Stimulated activated naive CD8-positive, alpha-beta T cell treated with anti-CD3 and anti-CD28 coated beads, Interleukin-15, amount 100 ng/mL, for 72 hours (primary cell): ENCODE measurements at regions not wholly inside any gene's neighbourhood (a gene's known extent, or its start where the extent isn't known, plus 50 kb on each side); places are given as distances from the start of the nearest gene placed in this dataset.
"Not testable (repeated sequence)": the region's sequence is repeated elsewhere in the genome, so short reads cannot be mapped to it uniquely, and the experiment has no call there.

ENCODE experiments used
- ATAC-seq: fragments of 150-1000 bp; cut with Tn5 transposase; 2 replicates; pipeline ENCODE4 v1.10.0; 2021; ENCODE audit warnings: mild to moderate bottlenecking, moderate library complexity
- DNase-seq, 2 donors: peaks; one replicate each; pipeline ENCODE4 v3.0.0; 2021 to 2022
- H3K27ac Mint-ChIP-seq, 2 donors: one replicate each; pipeline ENCODE4 v1.8.0; 2022; ENCODE audit warnings: mild to moderate bottlenecking in 2 of 2, mixed read lengths in 2 of 2, moderate library complexity in 2 of 2
- H3K27me3 Mint-ChIP-seq: one replicate; pipeline ENCODE4 v1.8.0; 2022; ENCODE audit warnings: mixed read lengths
- H3K4me1 Mint-ChIP-seq: one replicate; pipeline ENCODE4 v1.8.0; 2022; ENCODE audit warnings: mild to moderate bottlenecking, mixed read lengths
- H3K4me3 Mint-ChIP-seq, 2 donors: one replicate each; pipeline ENCODE4 v1.8.0; 2022; ENCODE audit warnings: mild to moderate bottlenecking in 2 of 2, mixed read lengths in 2 of 2, moderate library complexity in 1 of 2
- H3K9me3 Mint-ChIP-seq, 2 donors: one replicate each; pipeline ENCODE4 v1.8.0; 2022; ENCODE audit warnings: mixed read lengths in 2 of 2

- Mint-ChIP-seq H3K4me1 (no peaks in the 10 kb centered on the region), H3K27me3 (no peaks in the 10 kb centered on the region), H3K27ac (no peak overlapping the region), H3K9me3 (no peaks in the 10 kb centered on the region), H3K4me3 (no peak overlapping the region)
- DNase-seq (no peak), ATAC-seq (no peak)
These were observed 465.1 kb upstream of the ADARB2 start for GRCh38 chr10:2202401-2202800.

GRCh38 chr10:2201534-2202099, 464.3 kb upstream of the ADARB2 start:
- Mint-ChIP-seq H3K27me3 (no peaks in the 10 kb centered on the region), H3K4me3 (no peak overlapping the region), H3K27ac (no peak overlapping the region), H3K4me1 (no peaks in the 10 kb centered on the region), H3K9me3 (peaks cover 0 to 6% of the 10 kb centered on the region in 2 donors)
- DNase-seq (no peak), ATAC-seq (no peak)

GRCh38 chr10:2197663-2198062, 460.3 kb upstream of the ADARB2 start:
- peaks cover 0 to 9% of the 10 kb centered on the region in 2 donors for H3K9me3 Mint-ChIP-seq
- no peak for ATAC-seq
- DNase-seq = no peak
- H3K27me3 Mint-ChIP-seq = no peaks in the 10 kb centered on the region
- H3K4me3 Mint-ChIP-seq = no peak overlapping the region
- H3K4me1 Mint-ChIP-seq = no peaks in the 10 kb centered on the region
- H3K27ac Mint-ChIP-seq = no peak overlapping the region

- H3K4me3 Mint-ChIP-seq = no peak overlapping the region
- DNase-seq = no peak
- peaks cover 4 to 9% of the 10 kb centered on the region in 2 donors for H3K9me3 Mint-ChIP-seq
- H3K27ac Mint-ChIP-seq = no peak overlapping the region
- ATAC-seq = no peak
- no peaks in the 10 kb centered on the region for H3K4me1 Mint-ChIP-seq
- H3K27me3 Mint-ChIP-seq = no peaks in the 10 kb centered on the region
These were observed 458.9 kb upstream of the ADARB2 start for GRCh38 chr10:2196272-2196671.

- not testable (repeated sequence) for ATAC-seq, H3K9me3 Mint-ChIP-seq, DNase-seq, H3K4me3 Mint-ChIP-seq, H3K27me3 Mint-ChIP-seq, H3K4me1 Mint-ChIP-seq, H3K27ac Mint-ChIP-seq
These were observed 452.0 kb upstream of the ADARB2 start for GRCh38 chr10:2189356-2189755.

- H3K4me1 Mint-ChIP-seq = no peaks in the 10 kb centered on the region
- ATAC-seq (no peak), DNase-seq (no peak)
- H3K27ac Mint-ChIP-seq = no peak overlapping the region
- H3K4me3 Mint-ChIP-seq = no peak overlapping the region
- no peaks in the 10 kb centered on the region for H3K27me3 Mint-ChIP-seq
- peaks cover 4% of the 10 kb centered on the region in 2 donors for H3K9me3 Mint-ChIP-seq
These were observed 451.0 kb upstream of the ADARB2 start for GRCh38 chr10:2188371-2188770.

- H3K4me1 Mint-ChIP-seq = no peaks in the 10 kb centered on the region
- ATAC-seq = no peak
- H3K27me3 Mint-ChIP-seq = peaks cover 6% of the 10 kb centered on the region
- no peak overlapping the region for H3K4me3 Mint-ChIP-seq
- H3K27ac Mint-ChIP-seq = no peak overlapping the region
- DNase-seq = no peak
- H3K9me3 Mint-ChIP-seq = no peaks in the 10 kb centered on the region
These were observed 436.0 kb upstream of the ADARB2 start for GRCh38 chr10:2173327-2173726.

- H3K27ac Mint-ChIP-seq = no peak overlapping the region
- no peak overlapping the region for H3K4me3 Mint-ChIP-seq
- ATAC-seq (no peak), DNase-seq (no peak)
- no peaks in the 10 kb centered on the region for H3K27me3 Mint-ChIP-seq
- H3K4me1 Mint-ChIP-seq = no peaks in the 10 kb centered on the region
- no peaks in the 10 kb centered on the region for H3K9me3 Mint-ChIP-seq
These were observed 428.6 kb upstream of the ADARB2 start for GRCh38 chr10:2165771-2166460.

- H3K27me3 Mint-ChIP-seq = peaks cover 20% of the 10 kb centered on the region
- no peaks in the 10 kb centered on the region for H3K4me1 Mint-ChIP-seq
- DNase-seq (no peak), ATAC-seq (no peak)
- H3K27ac Mint-ChIP-seq = no peak overlapping the region
- H3K4me3 Mint-ChIP-seq = no peak overlapping the region
- H3K9me3 Mint-ChIP-seq = no peaks in the 10 kb centered on the region
These were observed 413.0 kb upstream of the ADARB2 start for GRCh38 chr10:2150288-2150687.

GRCh38 chr10:2145926-2146478, 408.7 kb upstream of the ADARB2 start:
- no peak overlapping the region for H3K27ac Mint-ChIP-seq
- no peak overlapping the region for H3K4me3 Mint-ChIP-seq

GRCh38 chr10:2145491-2145890, 408.2 kb upstream of the ADARB2 start:
- Mint-ChIP-seq H3K27ac (peak overlapping the region in 1 of 2 donors; percentile 60), H3K4me3 (no peak overlapping the region), H3K9me3 (no peaks in the 10 kb centered on the region), H3K27me3 (peaks cover 20% of the 10 kb centered on the region), H3K4me1 (no peaks in the 10 kb centered on the region)
- no peak for ATAC-seq
- DNase-seq = no peak

More at GRCh38 chr10:2145926-2146478, 408.7 kb upstream of the ADARB2 start:
- no peak for ATAC-seq
- peaks cover 20% of the 10 kb centered on the region for H3K27me3 Mint-ChIP-seq
- no peaks in the 10 kb centered on the region for H3K9me3 Mint-ChIP-seq
- no peak for DNase-seq
- no peaks in the 10 kb centered on the region for H3K4me1 Mint-ChIP-seq

GRCh38 chr10:2144584-2144983, 407.3 kb upstream of the ADARB2 start:
- peaks cover 20% of the 10 kb centered on the region for H3K27me3 Mint-ChIP-seq
- no peaks in the 10 kb centered on the region for H3K4me1 Mint-ChIP-seq
- H3K27ac Mint-ChIP-seq = no peak overlapping the region
- ATAC-seq = no peak
- no peak overlapping the region for H3K4me3 Mint-ChIP-seq
- no peaks in the 10 kb centered on the region for H3K9me3 Mint-ChIP-seq
- no peak for DNase-seq

GRCh38 chr10:2143213-2143835, 406.0 kb upstream of the ADARB2 start:
- no peaks in the 10 kb centered on the region for H3K9me3 Mint-ChIP-seq
- ATAC-seq (no peak), DNase-seq (no peak)
- no peak overlapping the region for H3K4me3 Mint-ChIP-seq
- H3K27me3 Mint-ChIP-seq = peaks cover 16% of the 10 kb centered on the region
- no peak overlapping the region for H3K27ac Mint-ChIP-seq
- H3K4me1 Mint-ChIP-seq = no peaks in the 10 kb centered on the region

- Mint-ChIP-seq H3K27ac (no peak overlapping the region), H3K4me1 (no peaks in the 10 kb centered on the region), H3K9me3 (no peaks in the 10 kb centered on the region), H3K27me3 (no peaks in the 10 kb centered on the region), H3K4me3 (no peak overlapping the region)
- no peak for ATAC-seq
- DNase-seq = no peak
These were observed 402.4 kb upstream of the ADARB2 start for GRCh38 chr10:2139746-2140145.

- DNase-seq (no peak), ATAC-seq (no peak)
- Mint-ChIP-seq H3K9me3 (no peaks in the 10 kb centered on the region), H3K4me3 (no peak overlapping the region), H3K27me3 (no peaks in the 10 kb centered on the region), H3K27ac (peak overlapping the region in 1 of 2 donors; percentile 9), H3K4me1 (no peaks in the 10 kb centered on the region)
These were observed 400.3 kb upstream of the ADARB2 start for GRCh38 chr10:2137549-2138174.
